ENCODE measurements at regions not wholly inside any gene's neighbourhood (a gene's known extent, or its start where the extent isn't known, plus 50 kb on each side); places are given as distances from the start of the nearest gene placed in this dataset.

DNA sequence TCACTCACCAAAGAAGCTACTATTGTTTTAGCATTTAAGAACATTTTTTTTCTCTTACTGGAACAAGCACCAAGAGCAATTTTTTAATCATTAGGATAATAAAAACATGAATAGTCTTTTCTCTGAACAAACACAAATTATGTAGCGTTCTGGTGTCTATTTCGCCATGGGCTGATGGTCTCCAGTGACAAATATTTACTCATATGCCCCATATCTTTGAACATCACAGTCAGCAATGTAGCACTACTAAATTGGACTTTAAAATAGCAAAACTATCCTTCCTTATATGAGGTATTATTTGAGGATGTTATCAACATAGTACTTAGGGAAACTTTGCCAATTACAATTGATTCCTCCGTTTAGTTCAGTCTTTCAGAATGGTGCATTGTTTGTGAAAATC, 1326.0 kb upstream of the ZEB2 start (continued):
- TF ChIP-seq, protein P1, sequence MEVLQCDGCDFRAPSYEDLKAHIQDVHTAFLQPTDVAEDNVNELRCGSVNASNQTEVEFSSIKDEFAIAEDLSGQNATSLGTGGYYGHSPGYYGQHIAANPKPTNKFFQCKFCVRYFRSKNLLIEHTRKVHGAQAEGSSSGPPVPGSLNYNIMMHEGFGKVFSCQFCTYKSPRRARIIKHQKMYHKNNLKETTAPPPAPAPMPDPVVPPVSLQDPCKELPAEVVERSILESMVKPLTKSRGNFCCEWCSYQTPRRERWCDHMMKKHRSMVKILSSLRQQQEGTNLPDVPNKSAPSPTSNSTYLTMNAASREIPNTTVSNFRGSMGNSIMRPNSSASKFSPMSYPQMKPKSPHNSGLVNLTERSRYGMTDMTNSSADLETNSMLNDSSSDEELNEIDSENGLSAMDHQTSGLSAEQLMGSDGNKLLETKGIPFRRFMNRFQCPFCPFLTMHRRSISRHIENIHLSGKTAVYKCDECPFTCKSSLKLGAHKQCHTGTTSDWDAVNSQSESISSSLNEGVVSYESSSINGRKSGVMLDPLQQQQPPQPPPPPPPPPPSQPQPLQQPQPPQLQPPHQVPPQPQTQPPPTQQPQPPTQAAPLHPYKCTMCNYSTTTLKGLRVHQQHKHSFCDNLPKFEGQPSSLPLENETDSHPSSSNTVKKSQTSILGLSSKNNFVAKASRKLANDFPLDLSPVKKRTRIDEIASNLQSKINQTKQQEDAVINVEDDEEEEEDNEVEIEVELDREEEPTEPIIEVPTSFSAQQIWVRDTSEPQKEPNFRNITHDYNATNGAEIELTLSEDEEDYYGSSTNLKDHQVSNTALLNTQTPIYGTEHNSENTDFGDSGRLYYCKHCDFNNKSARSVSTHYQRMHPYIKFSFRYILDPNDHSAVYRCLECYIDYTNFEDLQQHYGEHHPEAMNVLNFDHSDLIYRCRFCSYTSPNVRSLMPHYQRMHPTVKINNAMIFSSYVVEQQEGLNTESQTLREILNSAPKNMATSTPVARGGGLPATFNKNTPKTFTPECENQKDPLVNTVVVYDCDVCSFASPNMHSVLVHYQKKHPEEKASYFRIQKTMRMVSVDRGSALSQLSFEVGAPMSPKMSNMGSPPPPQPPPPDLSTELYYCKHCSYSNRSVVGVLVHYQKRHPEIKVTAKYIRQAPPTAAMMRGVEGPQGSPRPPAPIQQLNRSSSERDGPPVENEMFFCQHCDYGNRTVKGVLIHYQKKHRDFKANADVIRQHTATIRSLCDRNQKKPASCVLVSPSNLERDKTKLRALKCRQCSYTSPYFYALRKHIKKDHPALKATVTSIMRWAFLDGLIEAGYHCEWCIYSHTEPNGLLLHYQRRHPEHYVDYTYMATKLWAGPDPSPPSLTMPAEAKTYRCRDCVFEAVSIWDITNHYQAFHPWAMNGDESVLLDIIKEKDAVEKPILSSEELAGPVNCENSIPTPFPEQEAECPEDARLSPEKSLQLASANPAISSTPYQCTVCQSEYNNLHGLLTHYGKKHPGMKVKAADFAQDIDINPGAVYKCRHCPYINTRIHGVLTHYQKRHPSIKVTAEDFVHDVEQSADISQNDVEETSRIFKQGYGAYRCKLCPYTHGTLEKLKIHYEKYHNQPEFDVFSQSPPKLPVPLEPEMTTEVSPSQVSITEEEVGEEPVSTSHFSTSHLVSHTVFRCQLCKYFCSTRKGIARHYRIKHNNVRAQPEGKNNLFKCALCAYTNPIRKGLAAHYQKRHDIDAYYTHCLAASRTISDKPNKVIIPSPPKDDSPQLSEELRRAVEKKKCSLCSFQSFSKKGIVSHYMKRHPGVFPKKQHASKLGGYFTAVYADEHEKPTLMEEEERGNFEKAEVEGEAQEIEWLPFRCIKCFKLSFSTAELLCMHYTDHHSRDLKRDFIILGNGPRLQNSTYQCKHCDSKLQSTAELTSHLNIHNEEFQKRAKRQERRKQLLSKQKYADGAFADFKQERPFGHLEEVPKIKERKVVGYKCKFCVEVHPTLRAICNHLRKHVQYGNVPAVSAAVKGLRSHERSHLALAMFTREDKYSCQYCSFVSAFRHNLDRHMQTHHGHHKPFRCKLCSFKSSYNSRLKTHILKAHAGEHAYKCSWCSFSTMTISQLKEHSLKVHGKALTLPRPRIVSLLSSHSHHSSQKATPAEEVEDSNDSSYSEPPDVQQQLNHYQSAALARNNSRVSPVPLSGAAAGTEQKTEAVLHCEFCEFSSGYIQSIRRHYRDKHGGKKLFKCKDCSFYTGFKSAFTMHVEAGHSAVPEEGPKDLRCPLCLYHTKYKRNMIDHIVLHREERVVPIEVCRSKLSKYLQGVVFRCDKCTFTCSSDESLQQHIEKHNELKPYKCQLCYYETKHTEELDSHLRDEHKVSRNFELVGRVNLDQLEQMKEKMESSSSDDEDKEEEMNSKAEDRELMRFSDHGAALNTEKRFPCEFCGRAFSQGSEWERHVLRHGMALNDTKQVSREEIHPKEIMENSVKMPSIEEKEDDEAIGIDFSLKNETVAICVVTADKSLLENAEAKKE (CRISPR knock-in tag; IDR thresholded peaks at IDR 0.05), result no peak
- TF ChIP-seq STAT1 (IDR thresholded peaks at IDR 0.05; ENCODE audit: unreplicated experiment) (no peak), EZH2phosphoT487 (IDR thresholded peaks at IDR 0.05; ENCODE audit: unreplicated experiment) (no peak)
- TF ChIP-seq, protein P2, sequence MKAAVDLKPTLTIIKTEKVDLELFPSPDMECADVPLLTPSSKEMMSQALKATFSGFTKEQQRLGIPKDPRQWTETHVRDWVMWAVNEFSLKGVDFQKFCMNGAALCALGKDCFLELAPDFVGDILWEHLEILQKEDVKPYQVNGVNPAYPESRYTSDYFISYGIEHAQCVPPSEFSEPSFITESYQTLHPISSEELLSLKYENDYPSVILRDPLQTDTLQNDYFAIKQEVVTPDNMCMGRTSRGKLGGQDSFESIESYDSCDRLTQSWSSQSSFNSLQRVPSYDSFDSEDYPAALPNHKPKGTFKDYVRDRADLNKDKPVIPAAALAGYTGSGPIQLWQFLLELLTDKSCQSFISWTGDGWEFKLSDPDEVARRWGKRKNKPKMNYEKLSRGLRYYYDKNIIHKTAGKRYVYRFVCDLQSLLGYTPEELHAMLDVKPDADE (IDR thresholded peaks at IDR 0.05), result no peak
- TF ChIP-seq, protein P3, sequence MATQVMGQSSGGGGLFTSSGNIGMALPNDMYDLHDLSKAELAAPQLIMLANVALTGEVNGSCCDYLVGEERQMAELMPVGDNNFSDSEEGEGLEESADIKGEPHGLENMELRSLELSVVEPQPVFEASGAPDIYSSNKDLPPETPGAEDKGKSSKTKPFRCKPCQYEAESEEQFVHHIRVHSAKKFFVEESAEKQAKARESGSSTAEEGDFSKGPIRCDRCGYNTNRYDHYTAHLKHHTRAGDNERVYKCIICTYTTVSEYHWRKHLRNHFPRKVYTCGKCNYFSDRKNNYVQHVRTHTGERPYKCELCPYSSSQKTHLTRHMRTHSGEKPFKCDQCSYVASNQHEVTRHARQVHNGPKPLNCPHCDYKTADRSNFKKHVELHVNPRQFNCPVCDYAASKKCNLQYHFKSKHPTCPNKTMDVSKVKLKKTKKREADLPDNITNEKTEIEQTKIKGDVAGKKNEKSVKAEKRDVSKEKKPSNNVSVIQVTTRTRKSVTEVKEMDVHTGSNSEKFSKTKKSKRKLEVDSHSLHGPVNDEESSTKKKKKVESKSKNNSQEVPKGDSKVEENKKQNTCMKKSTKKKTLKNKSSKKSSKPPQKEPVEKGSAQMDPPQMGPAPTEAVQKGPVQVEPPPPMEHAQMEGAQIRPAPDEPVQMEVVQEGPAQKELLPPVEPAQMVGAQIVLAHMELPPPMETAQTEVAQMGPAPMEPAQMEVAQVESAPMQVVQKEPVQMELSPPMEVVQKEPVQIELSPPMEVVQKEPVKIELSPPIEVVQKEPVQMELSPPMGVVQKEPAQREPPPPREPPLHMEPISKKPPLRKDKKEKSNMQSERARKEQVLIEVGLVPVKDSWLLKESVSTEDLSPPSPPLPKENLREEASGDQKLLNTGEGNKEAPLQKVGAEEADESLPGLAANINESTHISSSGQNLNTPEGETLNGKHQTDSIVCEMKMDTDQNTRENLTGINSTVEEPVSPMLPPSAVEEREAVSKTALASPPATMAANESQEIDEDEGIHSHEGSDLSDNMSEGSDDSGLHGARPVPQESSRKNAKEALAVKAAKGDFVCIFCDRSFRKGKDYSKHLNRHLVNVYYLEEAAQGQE (IDR thresholded peaks at IDR 0.05; ENCODE audit: unreplicated experiment), result no peak

Data from GM23338 (cell line).